ENCODE measurements at regions not wholly inside any gene's neighbourhood (a gene's known extent, or its start where the extent isn't known, plus 50 kb on each side); places are given as distances from the start of the nearest gene placed in this dataset.

GRCh38 chr1:195999022-195999421 lies 609.2 kb downstream of the KCNT2 start:
- no peak for DNase-seq

GRCh38 chr1:195981448-195982139 lies 626.6 kb downstream of the KCNT2 start:
- DNase-seq, result peak; percentile 83

- no peak for DNase-seq
Observed at GRCh38 chr1:195979646-195980045, 628.6 kb downstream of the KCNT2 start.

GRCh38 chr1:195973311-195973904 lies 634.8 kb downstream of the KCNT2 start:
- no peak for DNase-seq

- no peak for DNase-seq
Observed at GRCh38 chr1:195971589-195971988, 636.7 kb downstream of the KCNT2 start.

- DNase-seq, result no peak
Observed at GRCh38 chr1:195970209-195970608, 638.0 kb downstream of the KCNT2 start.

- DNase-seq, result peak; percentile 40
Observed at GRCh38 chr1:195965475-195965874, 642.8 kb downstream of the KCNT2 start.

- peak; percentile 7 for DNase-seq
Observed at GRCh38 chr1:195965036-195965435, 643.2 kb downstream of the KCNT2 start.

GRCh38 chr1:195964516-195964915 lies 643.7 kb downstream of the KCNT2 start:
- no peak for DNase-seq

GRCh38 chr1:195962051-195962450 lies 646.2 kb downstream of the KCNT2 start:
- DNase-seq, result no peak

GRCh38 chr1:195960580-195960979 lies 647.7 kb downstream of the KCNT2 start:
- no peak for DNase-seq

GRCh38 chr1:195958131-195958530 lies 650.1 kb downstream of the KCNT2 start:
- no peak for DNase-seq

GRCh38 chr1:195956845-195957244 lies 651.4 kb downstream of the KCNT2 start:
- no peak for DNase-seq

- DNase-seq, result no peak
Observed at GRCh38 chr1:195954848-195955247, 653.4 kb downstream of the KCNT2 start.

GRCh38 chr1:195951313-195951712 lies 656.9 kb downstream of the KCNT2 start:
- DNase-seq, result no peak

GRCh38 chr1:195948123-195948895 lies 659.9 kb downstream of the KCNT2 start:
- no peak for DNase-seq

GRCh38 chr1:195946500-195946899 lies 661.7 kb downstream of the KCNT2 start:
- no peak for DNase-seq

- DNase-seq, result no peak
Observed at GRCh38 chr1:195941795-195942194, 666.4 kb downstream of the KCNT2 start.

GRCh38 chr1:195941314-195941713 lies 666.9 kb downstream of the KCNT2 start:
- no peak for DNase-seq

- peak; percentile 2 for DNase-seq
Observed at GRCh38 chr1:195939844-195940243, 668.4 kb downstream of the KCNT2 start.

- DNase-seq, result no peak
Observed at GRCh38 chr1:195934817-195935553, 673.3 kb downstream of the KCNT2 start.

- no peak for DNase-seq
Observed at GRCh38 chr1:195933835-195934234, 674.4 kb downstream of the KCNT2 start.

- no peak for DNase-seq
Observed at GRCh38 chr1:195915826-195916225, 692.4 kb downstream of the KCNT2 start.
